Keratinocyte (primary cell): ENCODE measurements at regions not wholly inside any gene's neighbourhood (a gene's known extent, or its start where the extent isn't known, plus 50 kb on each side); places are given as distances from the start of the nearest gene placed in this dataset.

Experiments used
- DNase-seq: peaks from one replicate; pipeline ENCODE4 v3.0.0-alpha.2; 2011; ENCODE audit warnings: low read depth, missing footprints, low spot score
- FAIRE-seq: peaks from 2 replicates; lab custom pipeline; 2011; peaks lifted over from hg19 to GRCh38; lab: Jason Lieb, UNC
- H2AFZ ChIP-seq: 2 replicates; pipeline ENCODE4 v1.6.0; 2012; ENCODE audit warnings: low read length, control low read depth, inconsistent platforms; ENCODE audit not compliant: control insufficient read depth
- H3K27ac ChIP-seq: 2 replicates; pipeline ENCODE4 v1.5.1; 2011; ENCODE audit warnings: low read length; ENCODE audit not compliant: control insufficient read depth, insufficient read depth
- H3K27me3 ChIP-seq: 3 replicates; pipeline ENCODE4 v1.6.0; 2011; ENCODE audit warnings: low read length; ENCODE audit not compliant: control insufficient read depth, insufficient read depth; ENCODE audit errors: extremely low read depth
- H3K36me3 ChIP-seq, 2 experiments: 2 replicates in 1 of 2; 3 replicates in 1 of 2; pipeline ENCODE4 v1.5.1; 2011; ENCODE audit warnings: low read length in 2 of 2, mild to moderate bottlenecking in 1 of 2; ENCODE audit not compliant: control insufficient read depth in 2 of 2, insufficient read depth in 2 of 2; ENCODE audit errors: extremely low read depth in 1 of 2
- H3K4me1 ChIP-seq: 3 replicates; pipeline ENCODE4 v1.5.1; 2011; ENCODE audit warnings: low read length; ENCODE audit not compliant: control insufficient read depth, insufficient read depth; ENCODE audit errors: extremely low read depth
- H3K4me2 ChIP-seq: 3 replicates; pipeline ENCODE4 v1.6.0; 2011; ENCODE audit warnings: low read depth, low read length; ENCODE audit not compliant: control insufficient read depth, insufficient read depth; ENCODE audit errors: extremely low read depth
- H3K4me3 ChIP-seq, 3 experiments: fragments of 200-600 bp in 1 of 3; sonication (generic) in 1 of 3; 2 replicates in 2 of 3; 3 replicates in 1 of 3; pipeline ENCODE4 v1.5.1; 2011 to 2016; ENCODE audit warnings: low read length in 3 of 3, mild to moderate bottlenecking in 3 of 3, control low read depth in 2 of 3, inconsistent platforms in 1 of 3, low read depth in 1 of 3, mixed read lengths in 1 of 3, mixed run types in 1 of 3, moderate library complexity in 1 of 3; ENCODE audit not compliant: control insufficient read depth in 2 of 3, insufficient read depth in 2 of 3; ENCODE audit errors: extremely low read depth in 1 of 3
- H3K79me2 ChIP-seq: 2 replicates; pipeline ENCODE4 v1.6.0; 2012; ENCODE audit warnings: low read length; ENCODE audit not compliant: control insufficient read depth, insufficient read depth
- H3K9ac ChIP-seq: 3 replicates; pipeline ENCODE4 v1.6.0; 2011; ENCODE audit warnings: low read length; ENCODE audit not compliant: control insufficient read depth, insufficient read depth; ENCODE audit errors: extremely low read depth
- H3K9me1 ChIP-seq: 3 replicates; pipeline ENCODE4 v1.6.0; 2011; ENCODE audit warnings: low read length; ENCODE audit not compliant: control insufficient read depth, insufficient read depth; ENCODE audit errors: extremely low read depth
- H3K9me3 ChIP-seq: 2 replicates; pipeline ENCODE4 v1.5.1; 2012; ENCODE audit warnings: low read depth, low read length; ENCODE audit not compliant: control insufficient read depth
- H4K20me1 ChIP-seq: 3 replicates; pipeline ENCODE4 v1.6.0; 2011; ENCODE audit warnings: low read length; ENCODE audit not compliant: control insufficient read depth, insufficient read depth; ENCODE audit errors: extremely low read depth
- CTCF ChIP-seq, 3 experiments: IDR thresholded peaks in 1 of 3; conservative IDR thresholded peaks in 1 of 3; optimal IDR thresholded peaks in 1 of 3; 2 replicates in 2 of 3; 3 replicates in 1 of 3; pipeline versions ENCODE3 to v1.5.1; 2011; ENCODE audit warnings: low read length in 3 of 3, mild to moderate bottlenecking in 3 of 3, moderate library complexity in 2 of 3, control low read depth in 1 of 3, inconsistent platforms in 1 of 3; ENCODE audit not compliant: insufficient read depth in 2 of 3; ENCODE audit errors: extremely low read depth in 1 of 3
- EZH2 ChIP-seq: IDR thresholded peaks from one replicate; pipeline ENCODE4 v1.6.1; 2012; ENCODE audit warnings: inconsistent platforms, mild to moderate bottlenecking, low read length, moderate library complexity
- dilution Hi-C: fragments of 300-500 bp; cut with MboI; formaldehyde crosslinking; loops from one replicate; pipeline ENCODE4 v1.7.0; 2020; ENCODE audit warnings: low sequenced_read_pairs; ENCODE audit not compliant: extremely low pct_ligation_motif_present

GRCh38 chr18:41700416-41700815, 254.6 kb upstream of the PIK3C3 start:
- H3K9me1 ChIP-seq, result no peaks in the 10 kb centered on the region
- H3K79me2 ChIP-seq, result no peaks in the 10 kb centered on the region
- H4K20me1 ChIP-seq, result no peaks in the 10 kb centered on the region
- TF ChIP-seq EZH2, result no peak
- no peak for TF ChIP-seq CTCF (optimal IDR thresholded peaks at IDR 0.05 in 1 of 3, IDR thresholded peaks at IDR 0.05 in 1 of 3, conservative IDR thresholded peaks at IDR 0.05 in 1 of 3; ENCODE audit: extremely low read depth in 1 of 3, insufficient read depth in 2 of 3, low read length in 3 of 3)
- H3K9ac ChIP-seq, result no peak overlapping the region
- FAIRE-seq (no peak), DNase-seq (no peak)
- H3K27me3 ChIP-seq, result peaks cover 6% of the 10 kb centered on the region
- H3K36me3 ChIP-seq, result no peaks in the 10 kb centered on the region
- no peak overlapping the region for H3K4me3 ChIP-seq
- dilution Hi-C loops, result no loop called here
- no peak overlapping the region for H3K4me2 ChIP-seq
- H3K27ac ChIP-seq, result no peak overlapping the region
- H3K9me3 ChIP-seq, result no peaks in the 10 kb centered on the region
- H2AFZ ChIP-seq, result no peak overlapping the region
- no peaks in the 10 kb centered on the region for H3K4me1 ChIP-seq

GRCh38 chr18:41695441-41695840, 259.6 kb upstream of the PIK3C3 start:
- no peak for FAIRE-seq
- no peaks in the 10 kb centered on the region for H3K4me1 ChIP-seq
- peak overlapping the region; percentile 25 for H3K4me2 ChIP-seq
- no peak for TF ChIP-seq EZH2
- H3K9me1 ChIP-seq, result no peaks in the 10 kb centered on the region
- H3K36me3 ChIP-seq, result no peaks in the 10 kb centered on the region
- H3K9ac ChIP-seq, result no peak overlapping the region
- peaks cover 9% of the 10 kb centered on the region for H3K27me3 ChIP-seq
- H3K4me3 ChIP-seq, result peak overlapping the region in 1 of 3 experiments; percentile 26
- H4K20me1 ChIP-seq, result no peaks in the 10 kb centered on the region
- H3K9me3 ChIP-seq, result no peaks in the 10 kb centered on the region
- H3K27ac ChIP-seq, result no peak overlapping the region
- no peaks in the 10 kb centered on the region for H3K79me2 ChIP-seq
- DNase-seq, result no peak
- H2AFZ ChIP-seq, result peak overlapping the region; percentile 56
- dilution Hi-C loops, result no loop called here

GRCh38 chr18:41693008-41693407, 262.0 kb upstream of the PIK3C3 start:
- H3K9me1 ChIP-seq, result no peaks in the 10 kb centered on the region
- dilution Hi-C loops, result no loop called here
- FAIRE-seq, result no peak
- H3K9me3 ChIP-seq, result no peaks in the 10 kb centered on the region
- no peak overlapping the region for H2AFZ ChIP-seq
- H3K9ac ChIP-seq, result no peak overlapping the region
- H3K27me3 ChIP-seq, result peaks cover 3% of the 10 kb centered on the region
- no peak overlapping the region for H3K4me2 ChIP-seq
- no peaks in the 10 kb centered on the region for H3K79me2 ChIP-seq
- no peak overlapping the region for H3K27ac ChIP-seq
- H4K20me1 ChIP-seq, result no peaks in the 10 kb centered on the region
- H3K36me3 ChIP-seq, result no peaks in the 10 kb centered on the region
- DNase-seq, result no peak
- H3K4me1 ChIP-seq, result no peaks in the 10 kb centered on the region
- TF ChIP-seq CTCF (optimal IDR thresholded peaks at IDR 0.05 in 1 of 3, IDR thresholded peaks at IDR 0.05 in 1 of 3, conservative IDR thresholded peaks at IDR 0.05 in 1 of 3; ENCODE audit: extremely low read depth in 1 of 3, insufficient read depth in 2 of 3, low read length in 3 of 3) (no peak), EZH2 (no peak)
- no peak overlapping the region for H3K4me3 ChIP-seq
